NCI-H510A treated with DMSO at 0.1 percent for 48 hours (cell line): ENCODE measurements at regions not wholly inside any gene's neighbourhood (a gene's known extent, or its start where the extent isn't known, plus 50 kb on each side); places are given as distances from the start of the nearest gene placed in this dataset.

Experiments used
- DNase-seq: peaks from one replicate; lab custom pipeline; 2025; lab: John Stamatoyannopoulos, UW

- no peak for DNase-seq
Measured at GRCh38 chr4:89422441-89422990, 114.9 kb upstream of the GPRIN3 start.

- no peak for DNase-seq
Measured at GRCh38 chr4:89420507-89420906, 112.9 kb upstream of the GPRIN3 start.

- DNase-seq = no peak
Measured at GRCh38 chr4:89419111-89419695, 111.6 kb upstream of the GPRIN3 start.

- DNase-seq = no peak
Measured at GRCh38 chr4:89416960-89417359, 109.4 kb upstream of the GPRIN3 start.

GRCh38 chr4:89413518-89413917 lies 105.9 kb upstream of the GPRIN3 start:
- DNase-seq = no peak

GRCh38 chr4:89411539-89412309 lies 104.1 kb upstream of the GPRIN3 start:
- no peak for DNase-seq

GRCh38 chr4:89410687-89411086 lies 103.1 kb upstream of the GPRIN3 start:
- no peak for DNase-seq

- DNase-seq = no peak
Measured at GRCh38 chr4:89404530-89404929, 96.9 kb upstream of the GPRIN3 start.

- no peak for DNase-seq
Measured at GRCh38 chr4:89403826-89404225, 96.2 kb upstream of the GPRIN3 start.

- DNase-seq = no peak
Measured at GRCh38 chr4:89400287-89401035, 92.9 kb upstream of the GPRIN3 start.

GRCh38 chr4:89398644-89399043 lies 91.0 kb upstream of the GPRIN3 start:
- DNase-seq = no peak

- DNase-seq = no peak
Measured at GRCh38 chr4:89398146-89398545, 90.5 kb upstream of the GPRIN3 start.

- DNase-seq = no peak
Measured at GRCh38 chr4:89397441-89397840, 89.8 kb upstream of the GPRIN3 start.

GRCh38 chr4:89382439-89382838 lies 74.8 kb upstream of the GPRIN3 start:
- no peak for DNase-seq

- no peak for DNase-seq
Measured at GRCh38 chr4:89380980-89381379, 73.4 kb upstream of the GPRIN3 start.

- DNase-seq = peak; percentile 58
Measured at GRCh38 chr4:89379511-89380044, 72.0 kb upstream of the GPRIN3 start.

- no peak for DNase-seq
Measured at GRCh38 chr4:89373394-89373793, 65.8 kb upstream of the GPRIN3 start.

- DNase-seq = no peak
Measured at GRCh38 chr4:89371614-89372013, 64.0 kb upstream of the GPRIN3 start.

- DNase-seq = no peak
Measured at GRCh38 chr4:89369581-89369980, 62.0 kb upstream of the GPRIN3 start.

- no peak for DNase-seq
Measured at GRCh38 chr4:89368861-89369260, 61.3 kb upstream of the GPRIN3 start.

GRCh38 chr4:89365776-89366175 lies 58.2 kb upstream of the GPRIN3 start:
- DNase-seq = no peak

GRCh38 chr4:89365375-89365774 lies 57.8 kb upstream of the GPRIN3 start:
- DNase-seq = no peak

- no peak for DNase-seq
Measured at GRCh38 chr4:89364541-89364940, 56.9 kb upstream of the GPRIN3 start.
